D721Med (cell line): ENCODE measurements at regions not wholly inside any gene's neighbourhood (a gene's known extent, or its start where the extent isn't known, plus 50 kb on each side); places are given as distances from the start of the nearest gene placed in this dataset.

Source experiments
- DNase-seq: peaks from one replicate; pipeline ENCODE4 v3.0.0; 2011; ENCODE audit warnings: low spot score; ENCODE audit not compliant: insufficient read length
- FAIRE-seq: peaks from 2 replicates; lab custom pipeline; 2011; peaks lifted over from hg19 to GRCh38; lab: Jason Lieb, UNC
- CTCF ChIP-seq: IDR thresholded peaks from 2 replicates; pipeline ENCODE4 v1.5.1; 2012; ENCODE audit warnings: mild to moderate bottlenecking, control low read depth; ENCODE audit not compliant: insufficient read depth; ENCODE audit errors: missing control alignments

- FAIRE-seq (no peak), DNase-seq (no peak)
Measured at GRCh38 chr4:99724067-99724466, 66.4 kb upstream of the C4orf54 start.

GRCh38 chr4:99723612-99724011 is 66.0 kb upstream of the C4orf54 start:
- FAIRE-seq (no peak), DNase-seq (no peak)
- TF ChIP-seq CTCF = no peak

More at GRCh38 chr4:99724067-99724466, 66.4 kb upstream of the C4orf54 start:
- TF ChIP-seq CTCF = peak; percentile 1

- FAIRE-seq = no peak
- DNase-seq = no peak
- TF ChIP-seq CTCF = no peak
Measured at GRCh38 chr4:99722725-99723124, 65.1 kb upstream of the C4orf54 start.

GRCh38 chr4:99722006-99722405 is 64.4 kb upstream of the C4orf54 start:
- FAIRE-seq (no peak), DNase-seq (no peak)
- TF ChIP-seq CTCF = no peak

GRCh38 chr4:99720206-99720605 is 62.6 kb upstream of the C4orf54 start:
- no peak for TF ChIP-seq CTCF
- no peak for FAIRE-seq

GRCh38 chr4:99716996-99717395 is 59.4 kb upstream of the C4orf54 start:
- no peak for TF ChIP-seq CTCF
- no peak for FAIRE-seq
- DNase-seq = no peak

More at GRCh38 chr4:99720206-99720605, 62.6 kb upstream of the C4orf54 start:
- DNase-seq = no peak

GRCh38 chr4:99715286-99715685 is 57.7 kb upstream of the C4orf54 start:
- no peak for FAIRE-seq
- no peak for DNase-seq
- no peak for TF ChIP-seq CTCF
